K562 (cell line): ENCODE measurements at regions not wholly inside any gene's neighbourhood (a gene's known extent, or its start where the extent isn't known, plus 50 kb on each side); places are given as distances from the start of the nearest gene placed in this dataset.

Experiments used
- ATAC-seq: fragments of 200-7000 bp; cut with Tn5 transposase; 3 replicates; pipeline ENCODE4 v1.9.1; 2020; ENCODE audit warnings: moderate library complexity
- BruUV-seq: library from RNA; stranded (reverse); fragments of 400-500 nt; replicated peaks from 2 replicates; lab custom pipeline; 2021; lab: Mats Ljungman, UMichigan
- CTCF ChIA-PET: fragments of 300-600 bp; formaldehyde crosslinking; extraction: SDS; loops from one replicate; lab custom pipeline; 2021; ENCODE audit warnings: low intra/inter-chr PET ratio; lab: Yijun Ruan, JAX
- POLR2A ChIA-PET: fragments of 300-600, 350-650 bp; sonication (Branson Sonifier 250); formaldehyde crosslinking; extraction: SDS; loops from one replicate; lab custom pipeline; 2021; ENCODE audit warnings: antibody characterized with exemption, inconsistent platforms; lab: Yijun Ruan, JAX
- DNase-seq, 4 experiments: peaks; one replicate each; pipeline versions ENCODE4 v3.0.0 to v3.0.0-alpha.2; 2011 to 2018; ENCODE audit warnings: low spot score in 3 of 4, mixed read lengths in 3 of 4; ENCODE audit errors: extremely low read depth in 1 of 4
- FAIRE-seq: peaks from 2 replicates; lab custom pipeline; 2011; peaks lifted over from hg19 to GRCh38; lab: Jason Lieb, UNC
- H2AFZ ChIP-seq: 2 replicates; pipeline ENCODE4 v1.6.0; 2011; ENCODE audit warnings: low read depth, low read length, control low read depth, inconsistent platforms
- H3K27ac ChIP-seq: fragments of 200-600 bp; 3 replicates; pipeline ENCODE4 v1.8.0; 2011; ENCODE audit warnings: low read depth, mild to moderate bottlenecking, control low read depth, inconsistent platforms, low read length, moderate library complexity, mixed read lengths; ENCODE audit errors: extremely low read depth
- H3K27me3 ChIP-seq, 2 experiments: fragments of 300-600 bp in 1 of 2; 2 replicates in 1 of 2; 3 replicates in 1 of 2; pipeline versions ENCODE4 v1.6.0 to v1.8.0; 2011; ENCODE audit warnings: inconsistent platforms in 2 of 2, low read length in 2 of 2, mild to moderate bottlenecking in 1 of 2, mixed read lengths in 1 of 2, moderate library complexity in 1 of 2; ENCODE audit not compliant: control insufficient read depth in 2 of 2, insufficient read depth in 2 of 2
- H3K36me3 ChIP-seq: fragments of 300-600 bp; 3 replicates; pipeline ENCODE4 v1.8.0; 2011; ENCODE audit warnings: mild to moderate bottlenecking, low read length, inconsistent platforms; ENCODE audit not compliant: control insufficient read depth, insufficient read depth
- H3K4me1 ChIP-seq, 2 experiments: fragments of 200-600 bp in 1 of 2; replicated peaks in 1 of 2; 2 replicates in 1 of 2; 3 replicates in 1 of 2; pipeline versions ENCODE4 v1.5.1 to v1.8.0; 2011; ENCODE audit warnings: inconsistent platforms in 2 of 2, low read length in 2 of 2, mild to moderate bottlenecking in 1 of 2, mixed read lengths in 1 of 2, moderate library complexity in 1 of 2; ENCODE audit not compliant: control insufficient read depth in 2 of 2, insufficient read depth in 2 of 2
- H3K4me2 ChIP-seq: 2 replicates; pipeline ENCODE4 v1.6.1; 2011; ENCODE audit warnings: low read length, control low read depth, inconsistent platforms, mixed read lengths; ENCODE audit not compliant: insufficient read depth
- H3K4me3 ChIP-seq: fragments of 200-600 bp; sonication (generic), shearing (Covaris generic); 2 replicates; pipeline ENCODE4 v1.5.1; 2016; ENCODE audit warnings: control low read depth, inconsistent platforms
- H3K79me2 ChIP-seq: fragments of 200-600 bp; 3 replicates; pipeline ENCODE4 v1.8.0; 2011; ENCODE audit warnings: low read length, inconsistent platforms; ENCODE audit not compliant: control insufficient read depth, insufficient read depth
- H3K9ac ChIP-seq, 2 experiments: 2 replicates each; pipeline versions ENCODE4 v1.6.0 to v1.6.1; 2011; ENCODE audit warnings: low read depth in 2 of 2, low read length in 2 of 2, control low read depth in 1 of 2, inconsistent platforms in 1 of 2, mild to moderate bottlenecking in 1 of 2, mixed read lengths in 1 of 2; ENCODE audit not compliant: insufficient read depth in 1 of 2
- H3K9me1 ChIP-seq: one replicate; pipeline ENCODE4 v1.6.0; 2011; ENCODE audit warnings: inconsistent platforms, mild to moderate bottlenecking, low read length, moderate library complexity; ENCODE audit not compliant: control insufficient read depth, insufficient read depth
- H3K9me3 ChIP-seq: replicated peaks from 2 replicates; pipeline ENCODE4 v1.5.1; 2011; ENCODE audit warnings: low read depth, low read length, inconsistent platforms; ENCODE audit not compliant: control insufficient read depth, insufficient read depth
- H4K20me1 ChIP-seq: replicated peaks from 2 replicates; pipeline ENCODE4 v1.6.1; 2011; ENCODE audit warnings: low read length, inconsistent platforms, mixed read lengths; ENCODE audit not compliant: control insufficient read depth, insufficient read depth
- CSDE1 ChIP-seq, 2 experiments: fragments of 450-650 bp; IDR thresholded peaks; 2 replicates each; pipeline ENCODE4 v1.6.1; 2016; ENCODE audit warnings: mild to moderate bottlenecking in 1 of 2
- IRF2 ChIP-seq: sonication (generic); formaldehyde crosslinking; IDR thresholded peaks from 2 replicates; pipeline ENCODE4 v1.8.1; 2022; ENCODE audit warnings: mild to moderate bottlenecking, missing genetic modification reagents
- KHSRP ChIP-seq: fragments of 450-650 bp; IDR thresholded peaks from 2 replicates; pipeline ENCODE4 v1.6.1; 2017
- MED1 ChIP-seq: sonication (generic); formaldehyde crosslinking; IDR thresholded peaks from 2 replicates; pipeline ENCODE4 v1.8.1; 2023; ENCODE audit warnings: missing genetic modification reagents, borderline replicate concordance
- MEIS2 ChIP-seq: fragments of 450-650 bp; IDR thresholded peaks from 2 replicates; pipeline ENCODE4 v1.6.1; 2014; ENCODE audit warnings: mild to moderate bottlenecking; ENCODE audit not compliant: partially characterized antibody
- RNF2 ChIP-seq: sonication (generic); IDR thresholded peaks from 2 replicates; pipeline ENCODE4 v1.6.1; 2016
- ZBTB1 ChIP-seq: sonication (generic); formaldehyde crosslinking; IDR thresholded peaks from 2 replicates; pipeline ENCODE4 v1.8.1; 2023; ENCODE audit warnings: missing genetic modification reagents, low read depth, mild to moderate bottlenecking, borderline replicate concordance
- WGBS: fragments of 100-300 bp; shearing (Covaris generic); methylation state at CpG from one replicate; pipeline ENCODE4 v1.1.6; 2016; ENCODE audit warnings: low coverage, mixed read lengths; ENCODE audit not compliant: insufficient coverage; ENCODE audit errors: missing lambda C conversion rate; 5-methylcytosine and 5-hydroxymethylcytosine counted together
- in situ Hi-C: fragments of 300-500 bp; cut with MboI; formaldehyde crosslinking; loops from 4 replicates; pipeline ENCODE4 v1.15.0; 2018; ENCODE audit warnings: inconsistent platforms, mixed read lengths
- intact Hi-C: fragments of 100-400 bp; cut with micrococcal nuclease; formaldehyde crosslinking; loops from 2 replicates; pipeline ENCODE4 v1.14.2; 2022
- TF ChIP-seq, protein P1 (sequence below): IDR thresholded peaks from 2 replicates; pipeline ENCODE4 v1.6.1; 2011; ENCODE audit not compliant: insufficient read length; ENCODE audit errors: extremely low read depth
- TF ChIP-seq, protein P2 (sequence below): fragments of 450-650 bp; IDR thresholded peaks from 2 replicates; pipeline ENCODE4 v1.6.1; 2018; ENCODE audit not compliant: partially characterized antibody

DNA sequence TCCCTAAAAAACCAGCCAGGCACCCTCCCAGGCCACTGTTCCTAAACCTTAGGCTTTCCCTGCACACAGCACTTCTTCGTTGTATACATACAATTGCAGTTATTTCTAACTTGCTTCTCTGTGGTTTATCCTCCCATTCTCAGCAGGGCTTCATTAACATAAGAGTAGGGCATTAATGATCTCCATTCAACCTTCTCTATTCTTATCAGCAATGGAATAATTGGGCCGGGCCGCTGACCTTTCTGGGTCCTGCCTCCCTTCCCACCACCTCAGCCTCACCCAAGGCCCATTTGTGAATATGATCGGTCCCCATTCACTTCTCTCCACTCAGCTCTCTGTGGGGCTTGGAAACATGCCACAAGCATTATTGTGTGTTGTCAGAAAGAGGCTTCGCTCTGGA lies 184.2 kb downstream of the SUCLA2 start:
- H3K4me1 ChIP-seq, result no peaks in the 10 kb centered on the region
- 3% methylated on average over 5 of the region's 5 CpGs for WGBS
- ATAC-seq (no peak), FAIRE-seq (no peak), DNase-seq (no peak)
- intact Hi-C loops, result no loop called here
- no peak overlapping the region for H2AFZ ChIP-seq
- no TSS peak for BruUV-seq
- no peaks in the 10 kb centered on the region for H3K27me3 ChIP-seq
- H3K9me1 ChIP-seq, result no peaks in the 10 kb centered on the region
- no peaks in the 10 kb centered on the region for H4K20me1 ChIP-seq
- no peaks in the 10 kb centered on the region for H3K9me3 ChIP-seq
- CTCF ChIA-PET, result no interaction called here
- H3K4me2 ChIP-seq, result no peak overlapping the region
- no peak overlapping the region for H3K27ac ChIP-seq
- H3K79me2 ChIP-seq, result no peaks in the 10 kb centered on the region
- H3K36me3 ChIP-seq, result no peaks in the 10 kb centered on the region
- TF ChIP-seq MEIS2 (no peak), ZBTB1 (CRISPR knock-in tag) (no peak), MED1 (CRISPR knock-in tag) (no peak), RNF2 (no peak), KHSRP (no peak), CSDE1 (IDR thresholded peaks at IDR 0.05) (no peak), IRF2 (CRISPR knock-in tag) (no peak)
- TF ChIP-seq, protein P1, sequence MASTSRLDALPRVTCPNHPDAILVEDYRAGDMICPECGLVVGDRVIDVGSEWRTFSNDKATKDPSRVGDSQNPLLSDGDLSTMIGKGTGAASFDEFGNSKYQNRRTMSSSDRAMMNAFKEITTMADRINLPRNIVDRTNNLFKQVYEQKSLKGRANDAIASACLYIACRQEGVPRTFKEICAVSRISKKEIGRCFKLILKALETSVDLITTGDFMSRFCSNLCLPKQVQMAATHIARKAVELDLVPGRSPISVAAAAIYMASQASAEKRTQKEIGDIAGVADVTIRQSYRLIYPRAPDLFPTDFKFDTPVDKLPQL, result no peak
- TF ChIP-seq, protein P2, sequence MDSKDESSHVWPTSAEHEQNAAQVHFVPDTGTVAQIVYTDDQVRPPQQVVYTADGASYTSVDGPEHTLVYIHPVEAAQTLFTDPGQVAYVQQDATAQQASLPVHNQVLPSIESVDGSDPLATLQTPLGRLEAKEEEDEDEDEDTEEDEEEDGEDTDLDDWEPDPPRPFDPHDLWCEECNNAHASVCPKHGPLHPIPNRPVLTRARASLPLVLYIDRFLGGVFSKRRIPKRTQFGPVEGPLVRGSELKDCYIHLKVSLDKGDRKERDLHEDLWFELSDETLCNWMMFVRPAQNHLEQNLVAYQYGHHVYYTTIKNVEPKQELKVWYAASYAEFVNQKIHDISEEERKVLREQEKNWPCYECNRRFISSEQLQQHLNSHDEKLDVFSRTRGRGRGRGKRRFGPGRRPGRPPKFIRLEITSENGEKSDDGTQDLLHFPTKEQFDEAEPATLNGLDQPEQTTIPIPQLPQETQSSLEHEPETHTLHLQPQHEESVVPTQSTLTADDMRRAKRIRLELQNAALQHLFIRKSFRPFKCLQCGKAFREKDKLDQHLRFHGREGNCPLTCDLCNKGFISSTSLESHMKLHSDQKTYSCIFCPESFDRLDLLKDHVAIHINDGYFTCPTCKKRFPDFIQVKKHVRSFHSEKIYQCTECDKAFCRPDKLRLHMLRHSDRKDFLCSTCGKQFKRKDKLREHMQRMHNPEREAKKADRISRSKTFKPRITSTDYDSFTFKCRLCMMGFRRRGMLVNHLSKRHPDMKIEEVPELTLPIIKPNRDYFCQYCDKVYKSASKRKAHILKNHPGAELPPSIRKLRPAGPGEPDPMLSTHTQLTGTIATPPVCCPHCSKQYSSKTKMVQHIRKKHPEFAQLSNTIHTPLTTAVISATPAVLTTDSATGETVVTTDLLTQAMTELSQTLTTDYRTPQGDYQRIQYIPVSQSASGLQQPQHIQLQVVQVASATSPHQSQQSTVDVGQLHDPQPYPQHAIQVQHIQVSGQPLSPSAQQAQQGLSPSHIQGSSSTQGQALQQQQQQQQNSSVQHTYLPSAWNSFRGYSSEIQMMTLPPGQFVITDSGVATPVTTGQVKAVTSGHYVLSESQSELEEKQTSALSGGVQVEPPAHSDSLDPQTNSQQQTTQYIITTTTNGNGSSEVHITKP, result no peak
- POLR2A ChIA-PET, result no interaction called here
- no peak overlapping the region for H3K4me3 ChIP-seq
- in situ Hi-C loops, result no loop called here
- no peak overlapping the region for H3K9ac ChIP-seq
